ENCODE measurements at regions not wholly inside any gene's neighbourhood (a gene's known extent, or its start where the extent isn't known, plus 50 kb on each side); places are given as distances from the start of the nearest gene placed in this dataset.

DNA sequence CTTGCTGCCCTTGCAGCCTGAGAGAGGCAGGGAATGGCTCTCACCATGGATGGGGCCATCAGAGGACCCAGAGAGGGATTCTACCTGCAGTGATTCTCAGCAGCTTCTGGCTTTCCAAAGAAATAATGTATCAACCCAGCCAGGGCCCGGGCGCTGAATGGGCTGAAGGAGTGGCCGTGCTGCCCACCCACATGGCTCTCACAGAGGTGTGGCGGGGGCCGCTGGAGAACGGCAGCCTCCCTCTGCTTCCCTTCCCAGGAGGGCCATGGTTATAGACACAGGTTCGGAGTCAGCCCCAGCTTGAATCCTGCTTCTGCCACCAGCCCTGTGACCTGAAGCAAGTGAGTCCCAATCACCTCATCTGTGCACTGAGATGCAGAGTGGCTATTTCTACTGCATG is 82.7 kb downstream of the THAP12 start:
- no peak for DNase-seq
- ATAC-seq (ENCODE audit: poor library complexity) = no peak
- intact Hi-C loops (cut with DNase I) = no loop called here

DNA sequence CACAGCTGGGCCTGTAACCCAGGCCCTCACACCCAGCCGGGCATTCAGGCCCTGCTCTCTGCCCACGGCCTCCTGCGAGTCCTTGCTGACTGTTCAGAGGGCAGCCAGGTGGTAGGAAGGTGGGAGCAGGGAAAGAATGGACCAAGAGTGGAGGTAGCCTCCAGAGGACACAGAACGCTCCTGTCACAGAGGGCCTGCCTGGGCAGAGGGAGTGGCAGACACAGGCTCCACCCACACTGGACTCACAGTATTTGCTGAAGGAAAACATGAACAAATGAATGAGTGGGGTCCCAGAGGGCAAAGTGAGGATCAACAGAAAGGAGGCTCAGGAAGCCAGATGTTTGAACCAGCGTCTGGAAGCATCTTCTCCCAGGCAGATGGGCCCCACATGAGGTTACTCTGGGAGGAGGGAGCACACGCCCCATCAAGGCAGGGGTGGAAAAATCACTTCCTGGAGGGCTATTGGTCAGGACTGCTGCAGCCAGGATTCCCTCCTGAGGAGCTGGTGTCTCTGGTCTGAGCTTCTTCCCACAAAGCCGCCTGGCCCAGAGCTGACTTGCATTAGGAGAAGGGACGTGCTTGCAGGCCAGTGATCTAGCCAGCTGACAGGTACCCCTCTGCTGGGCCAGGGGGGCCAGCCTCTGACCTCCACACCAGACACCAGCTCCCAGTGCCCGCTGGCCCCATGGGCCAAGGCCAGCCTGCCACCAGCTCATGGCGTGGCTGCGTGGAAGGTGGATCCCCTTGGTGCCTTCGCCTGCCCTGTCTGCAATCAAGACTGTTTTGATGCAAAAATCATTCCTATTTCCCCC is 84.0 kb downstream of the THAP12 start:
- no peak for DNase-seq
- intact Hi-C loops (cut with DNase I) = no loop called here
- ATAC-seq (ENCODE audit: poor library complexity) = no peak

GRCh38 chr11:76293189-76293631 is 86.9 kb upstream of the WNT11 start:
- ATAC-seq (ENCODE audit: poor library complexity) = no peak
- DNase-seq = no peak
- intact Hi-C loops (cut with DNase I) = no loop called here

GRCh38 chr11:76292583-76293188 is 86.4 kb upstream of the WNT11 start:
- DNase-seq = no peak
- intact Hi-C loops (cut with DNase I) = no loop called here
- ATAC-seq (ENCODE audit: poor library complexity) = no peak

DNA sequence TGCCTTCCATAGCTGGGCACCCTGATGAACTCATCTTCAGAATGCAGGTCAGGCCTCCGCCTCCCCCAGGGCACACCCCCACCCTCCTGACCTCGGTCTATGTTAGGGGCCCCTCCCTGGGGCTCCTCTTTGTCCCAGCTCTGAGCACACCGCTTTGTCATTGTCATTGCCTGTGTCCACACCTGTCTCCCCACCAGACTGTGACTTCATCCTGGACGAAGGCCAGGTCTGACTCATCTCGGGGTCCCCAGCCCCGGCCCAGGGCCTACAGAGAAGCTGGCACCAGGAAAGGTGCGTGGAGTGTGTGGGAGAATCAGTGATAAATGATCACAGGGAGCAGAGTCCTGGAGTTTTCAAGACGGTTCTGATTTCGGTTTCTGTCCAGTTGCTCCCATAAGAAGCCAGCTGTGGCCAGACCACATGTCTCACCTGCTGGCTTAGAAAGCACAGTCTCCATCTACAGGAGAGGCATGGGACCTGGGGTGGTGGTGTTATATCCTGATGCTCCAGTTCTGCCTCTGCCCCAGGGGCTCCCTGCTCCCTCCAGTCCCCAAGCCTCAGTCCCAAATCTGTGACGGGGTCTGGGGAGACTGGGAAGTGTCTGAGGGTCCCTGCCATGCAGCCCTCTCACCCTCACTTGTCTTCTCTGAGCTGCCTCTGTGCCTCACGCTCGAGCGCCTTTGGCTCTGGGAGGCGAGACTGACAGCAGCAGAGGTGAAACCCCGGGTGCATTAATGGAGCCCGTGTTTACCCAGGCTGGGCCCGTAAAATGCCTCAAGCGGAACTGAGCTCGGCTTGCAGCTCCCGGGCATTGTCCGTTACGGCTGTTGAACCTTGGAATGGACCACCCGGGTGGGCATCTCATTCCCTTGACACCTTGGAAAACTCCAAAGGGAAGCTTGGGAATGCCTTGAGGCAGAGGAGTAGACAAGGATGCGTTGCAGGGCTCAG is 85.5 kb upstream of the WNT11 start:
- no peak for DNase-seq
- no peak for ATAC-seq (ENCODE audit: poor library complexity)
- intact Hi-C loops (cut with DNase I) = no loop called here

- ATAC-seq (ENCODE audit: poor library complexity) (no peak), DNase-seq (no peak)
- intact Hi-C loops (cut with DNase I) = no loop called here
Observed at GRCh38 chr11:76288166-76288980, 82.1 kb upstream of the WNT11 start.

DNA sequence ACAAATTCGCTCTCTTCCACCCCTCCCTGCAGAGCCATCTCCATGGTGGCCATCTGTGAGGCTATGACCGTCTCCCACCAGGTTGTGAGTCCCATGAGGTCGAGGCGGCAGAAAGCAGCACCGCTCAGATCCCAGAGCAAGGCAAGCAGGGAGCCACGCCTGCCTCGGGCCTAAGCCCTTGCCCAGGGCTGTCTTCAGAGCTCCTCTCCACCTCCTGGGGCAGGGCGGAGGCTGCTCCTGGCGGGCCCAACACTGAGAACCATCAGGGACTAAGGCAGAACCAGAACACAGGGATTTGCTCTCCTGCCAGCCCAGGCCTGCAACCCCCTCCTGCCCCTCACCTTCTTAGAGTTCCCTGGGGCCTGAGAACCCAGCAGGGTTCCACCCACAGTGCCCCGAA is 80.9 kb upstream of the WNT11 start:
- ATAC-seq (ENCODE audit: poor library complexity) = no peak
- no peak for DNase-seq
- intact Hi-C loops (cut with DNase I) = no loop called here

DNA sequence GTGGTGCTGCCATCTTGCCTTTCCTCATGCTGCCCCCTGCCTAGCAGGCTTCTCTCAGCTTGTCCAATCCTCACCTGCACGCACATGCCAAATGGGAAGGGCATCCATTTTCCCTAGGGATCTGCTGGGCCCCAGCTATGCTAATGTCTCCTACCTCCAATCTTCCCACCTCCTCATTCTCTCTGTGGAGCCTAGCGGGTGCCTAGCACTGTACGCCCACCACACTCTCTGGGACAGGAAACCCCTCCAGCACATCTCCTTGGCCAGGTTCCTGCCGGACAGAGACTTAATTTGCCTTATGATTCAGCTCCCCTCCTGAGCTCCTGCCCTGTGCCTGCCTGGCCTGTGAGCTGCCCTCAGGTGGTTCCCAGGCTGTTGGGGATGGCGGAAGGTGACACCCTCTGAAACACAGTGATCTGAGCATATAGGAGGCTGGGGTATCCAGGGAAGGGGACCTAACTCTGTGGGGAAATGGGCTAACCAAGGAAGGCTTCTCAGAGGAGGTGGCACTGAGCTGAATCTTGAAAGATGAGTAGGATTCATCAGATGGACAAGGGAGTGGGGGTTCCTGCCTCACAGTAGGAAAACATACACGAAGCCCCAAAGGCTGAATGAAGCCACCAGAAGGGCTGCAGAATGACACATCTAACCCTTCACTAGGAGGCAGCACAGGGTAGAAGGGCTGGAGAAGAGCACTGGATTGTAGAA is 79.2 kb upstream of the WNT11 start:
- DNase-seq (no peak), ATAC-seq (ENCODE audit: poor library complexity) (no peak)
- intact Hi-C loops (cut with DNase I) = no loop called here

- intact Hi-C loops (cut with DNase I) = no loop called here
- ATAC-seq (ENCODE audit: poor library complexity) (no peak), DNase-seq (no peak)
Observed at GRCh38 chr11:76284161-76284560, 77.9 kb upstream of the WNT11 start.

DNA sequence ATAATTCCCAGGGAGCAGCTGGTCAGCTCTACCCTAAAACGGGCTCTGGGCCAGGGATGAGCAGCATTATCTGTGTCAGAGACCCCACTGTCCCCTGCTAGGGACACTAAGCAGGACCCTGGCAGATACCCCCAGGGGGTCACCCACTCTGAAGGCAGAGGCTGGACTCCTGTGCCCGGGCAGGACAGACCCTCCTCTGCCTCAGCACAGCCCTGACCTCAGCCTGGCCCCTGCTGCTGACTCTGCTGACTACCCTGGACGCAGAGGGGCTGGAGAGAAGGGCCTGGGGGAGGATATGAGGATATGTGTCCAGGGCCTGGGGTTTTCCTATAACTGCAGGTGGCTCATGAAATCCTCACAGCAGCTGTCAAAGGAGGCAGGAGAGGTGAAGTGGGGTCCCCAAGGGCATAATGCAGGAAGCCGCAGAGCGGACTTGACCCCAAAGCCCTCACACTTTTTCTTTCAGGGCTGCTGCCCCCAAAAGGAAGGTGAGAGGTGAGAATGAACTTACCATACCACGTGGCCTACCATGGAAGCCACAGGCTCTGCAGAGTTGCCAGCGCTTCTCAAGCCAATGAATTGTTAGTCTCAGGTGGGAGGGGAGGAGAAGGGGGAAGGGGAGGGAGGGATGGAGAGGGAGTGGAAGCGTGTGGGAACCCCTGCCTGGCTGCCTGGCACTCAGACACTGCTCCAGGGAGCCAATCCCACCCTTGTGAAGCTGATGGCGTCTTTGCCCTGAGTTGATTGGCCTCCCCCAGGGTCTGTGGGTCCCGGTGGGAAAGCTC is 76.7 kb upstream of the WNT11 start:
- intact Hi-C loops (cut with DNase I) = no loop called here
- DNase-seq (no peak), ATAC-seq (ENCODE audit: poor library complexity) (no peak)

DNA sequence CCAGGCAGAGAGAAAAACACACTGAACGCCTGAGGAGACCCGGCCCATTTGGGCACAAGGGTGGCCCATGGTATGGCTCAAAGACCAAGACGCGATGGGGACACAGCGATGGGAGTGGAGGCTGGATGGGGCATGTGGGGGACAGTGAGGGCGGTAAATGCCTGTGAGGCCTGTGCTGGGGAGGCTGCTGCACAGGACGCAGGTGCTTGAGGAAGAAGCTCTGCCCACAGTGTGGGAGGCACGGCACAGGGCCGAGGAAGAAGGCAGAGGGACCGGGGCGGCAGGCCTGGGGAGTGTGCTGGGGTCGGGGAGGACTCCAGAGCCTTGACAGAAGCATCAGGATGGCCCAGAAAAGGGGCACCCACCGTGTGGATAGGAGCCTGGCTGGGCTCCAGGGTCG is 75.9 kb upstream of the WNT11 start:
- intact Hi-C loops (cut with DNase I) = no loop called here
- ATAC-seq (ENCODE audit: poor library complexity) (no peak), DNase-seq (no peak)

GRCh38 chr11:76281558-76281906 is 75.2 kb upstream of the WNT11 start:
- intact Hi-C loops (cut with DNase I) = no loop called here
- DNase-seq (no peak), ATAC-seq (ENCODE audit: poor library complexity) (no peak)

DNA sequence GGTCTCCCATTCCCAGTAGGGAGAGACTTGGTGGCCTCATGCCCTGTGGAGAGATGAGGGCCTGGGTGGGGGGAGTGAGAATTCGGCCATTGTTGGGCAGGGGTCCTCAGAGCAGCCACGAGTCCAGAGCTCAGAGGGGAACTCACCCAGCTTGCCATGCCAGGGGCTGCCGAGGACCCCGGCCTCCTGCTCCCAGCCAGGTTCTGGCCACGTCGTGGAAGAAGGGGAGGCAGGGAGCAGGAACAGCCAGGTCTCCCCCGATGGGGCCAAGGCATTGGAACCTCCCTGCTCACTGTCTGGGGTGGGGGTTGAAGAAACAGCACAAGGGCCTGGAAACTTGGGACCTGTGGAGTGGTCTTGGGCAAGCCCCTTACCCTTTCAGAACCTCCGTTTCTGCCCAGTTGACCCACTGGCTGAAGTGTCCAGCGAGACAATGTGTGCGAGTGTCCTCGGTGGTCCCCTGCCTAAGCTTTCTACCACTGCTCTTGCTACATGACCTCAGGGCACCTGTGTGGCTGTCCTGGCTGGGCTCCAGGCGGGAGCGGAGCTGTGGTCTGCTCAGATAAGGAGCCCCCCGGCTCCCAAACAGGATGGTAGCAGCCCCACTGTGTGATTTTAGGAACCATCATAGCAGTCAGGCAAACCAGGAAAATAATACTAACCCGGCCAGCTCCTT is 74.7 kb upstream of the WNT11 start:
- DNase-seq = no peak
- ATAC-seq (ENCODE audit: poor library complexity) = no peak
- intact Hi-C loops (cut with DNase I) = no loop called here

DNA sequence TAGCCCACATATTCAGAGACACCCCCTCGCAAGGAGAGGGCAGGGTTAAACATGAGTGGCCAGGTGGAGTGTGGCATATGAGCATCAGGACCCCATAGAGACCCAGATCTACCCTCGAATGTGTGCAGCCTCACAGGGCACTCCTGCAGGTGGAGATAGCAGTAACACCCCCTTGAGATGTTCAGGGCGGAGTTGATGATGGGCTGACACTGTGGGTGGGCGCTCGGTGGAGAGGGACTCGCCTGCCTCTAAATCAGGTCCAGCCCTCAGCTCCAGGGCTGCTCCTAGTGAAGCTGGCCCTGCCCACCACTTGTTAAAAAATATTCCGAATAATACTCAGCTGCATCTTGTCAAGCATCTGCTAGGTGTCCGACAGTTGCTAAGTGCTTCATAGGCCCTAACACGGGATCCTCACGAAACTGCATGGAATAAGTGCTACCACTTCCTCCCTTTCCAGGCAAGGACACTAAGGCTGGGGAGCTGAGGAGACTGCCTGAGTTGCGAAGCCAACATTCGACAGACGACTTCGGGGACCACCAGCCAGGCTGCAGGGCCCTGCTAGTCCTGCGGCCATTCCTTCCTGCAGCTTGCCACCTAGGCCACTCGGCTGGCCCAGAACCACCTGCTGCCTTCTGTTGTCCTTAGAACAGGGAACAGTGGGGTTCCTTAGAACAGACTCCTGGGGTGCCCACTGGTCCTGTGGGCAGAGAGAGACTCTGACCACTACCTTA is 74.0 kb upstream of the WNT11 start:
- intact Hi-C loops (cut with DNase I) = no loop called here
- DNase-seq (no peak), ATAC-seq (ENCODE audit: poor library complexity) (no peak)

GRCh38 chr11:76279646-76280045 is 73.3 kb upstream of the WNT11 start:
- DNase-seq (no peak), ATAC-seq (ENCODE audit: poor library complexity) (no peak)
- intact Hi-C loops (cut with DNase I) = no loop called here

- no peak for ATAC-seq (ENCODE audit: poor library complexity)
- no peak for DNase-seq
- intact Hi-C loops (cut with DNase I) = no loop called here
Observed at GRCh38 chr11:76279038-76279437, 72.7 kb upstream of the WNT11 start.
